ENCODE measurements at regions not wholly inside any gene's neighbourhood (a gene's known extent, or its start where the extent isn't known, plus 50 kb on each side); places are given as distances from the start of the nearest gene placed in this dataset.
"Not testable (repeated sequence)": the region's sequence is repeated elsewhere in the genome, so short reads cannot be mapped to it uniquely, and the experiment has no call there.

DNA sequence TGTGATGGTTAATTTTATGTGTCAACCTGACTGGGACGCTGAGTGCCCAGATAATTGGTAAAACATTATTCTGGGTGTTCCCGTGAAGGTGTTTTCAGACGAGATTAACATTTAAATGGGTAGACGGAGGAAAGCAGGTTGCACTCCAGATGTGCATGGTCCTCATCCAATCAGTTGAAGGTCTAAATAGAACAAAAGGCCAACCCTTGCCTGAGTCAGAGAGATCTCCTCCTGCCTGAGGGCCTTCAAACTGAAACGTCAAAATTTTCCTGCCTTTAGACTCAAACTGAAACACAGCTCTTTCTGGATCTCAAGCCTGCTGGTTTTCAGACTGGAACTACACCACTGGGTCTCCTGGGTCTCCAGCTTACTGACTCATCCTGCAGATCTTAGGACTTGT lies 73.5 kb downstream of the NPIPA8 start:
- H3K9me3 ChIP-seq (ENCODE audit: control insufficient read depth in 1 of 2, low read length in 2 of 2); H3K4me1 ChIP-seq (ENCODE audit: control insufficient read depth in 1 of 2, insufficient read depth in 2 of 2, low read length in 2 of 2); H3K27ac ChIP-seq (ENCODE audit: low read length); H3K4me3 ChIP-seq (ENCODE audit: low read depth in 1 of 2, low read length in 2 of 2); H3K27me3 ChIP-seq (ENCODE audit: low read depth, low read length); H3K36me3 ChIP-seq (ENCODE audit: control insufficient read depth in 1 of 2, insufficient read depth in 2 of 2, low read length in 2 of 2): not testable (repeated sequence)

DNA sequence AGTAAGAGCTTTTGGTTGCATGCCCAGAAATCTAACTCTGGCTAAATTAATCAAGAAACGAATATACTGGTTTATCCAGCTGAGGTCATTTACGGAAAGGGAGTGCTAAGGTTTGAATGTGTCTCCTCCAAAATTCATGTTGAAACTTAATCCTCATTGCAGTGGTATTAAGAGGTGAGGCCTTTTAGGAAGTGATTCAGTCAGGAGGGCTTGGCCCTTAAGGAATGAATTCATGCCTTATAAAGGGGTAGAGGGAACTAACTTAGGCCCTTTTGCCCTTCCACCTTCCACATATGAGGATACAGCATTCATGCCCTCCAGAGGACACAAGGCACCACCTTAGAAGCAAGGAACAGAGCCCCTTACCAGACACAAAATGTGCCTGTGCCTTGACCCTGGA lies 74.7 kb downstream of the NPIPA8 start:
- not testable (repeated sequence) for H3K9me3 ChIP-seq (ENCODE audit: control insufficient read depth in 1 of 2, low read length in 2 of 2); H3K4me3 ChIP-seq (ENCODE audit: low read depth in 1 of 2, low read length in 2 of 2); H3K27ac ChIP-seq (ENCODE audit: low read length); H3K27me3 ChIP-seq (ENCODE audit: low read depth, low read length); H3K4me1 ChIP-seq (ENCODE audit: control insufficient read depth in 1 of 2, insufficient read depth in 2 of 2, low read length in 2 of 2); H3K36me3 ChIP-seq (ENCODE audit: control insufficient read depth in 1 of 2, insufficient read depth in 2 of 2, low read length in 2 of 2)

DNA sequence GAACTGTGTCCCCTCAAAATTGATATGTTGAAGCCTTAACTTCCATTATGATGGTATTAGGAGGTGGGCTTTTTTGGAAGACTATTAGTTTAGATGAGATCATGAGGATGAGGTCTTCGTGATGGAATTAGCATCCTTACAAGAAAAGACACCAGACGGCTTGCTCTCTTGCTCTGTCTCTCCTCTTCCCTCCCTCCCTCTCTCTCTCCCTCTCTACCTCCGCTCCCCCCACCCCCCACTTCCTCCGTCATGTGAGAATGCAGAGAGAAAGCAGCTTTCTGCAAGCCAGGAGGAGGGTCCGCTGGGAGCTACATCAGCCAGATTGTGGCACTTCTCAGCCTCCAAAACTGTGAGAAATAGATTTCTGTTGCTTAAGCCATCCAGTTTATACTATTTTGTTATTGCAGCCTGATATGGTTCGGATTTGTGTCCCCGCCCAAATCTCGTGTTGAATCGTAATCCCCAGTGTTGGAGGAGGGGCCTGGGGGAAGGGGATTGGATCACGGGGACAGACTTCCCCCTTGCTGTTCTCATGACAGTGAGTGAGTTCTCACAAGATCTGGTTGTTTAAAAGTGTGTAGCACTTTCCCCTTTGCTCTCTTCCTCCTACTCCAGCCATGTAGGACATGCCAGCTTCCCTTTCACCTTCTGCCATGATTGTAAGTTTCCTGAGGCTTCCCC lies 76.9 kb downstream of the NPIPA8 start:
- not testable (repeated sequence) for H3K27ac ChIP-seq (ENCODE audit: low read length); H3K4me3 ChIP-seq (ENCODE audit: low read depth in 1 of 2, low read length in 2 of 2); H3K4me1 ChIP-seq (ENCODE audit: control insufficient read depth in 1 of 2, insufficient read depth in 2 of 2, low read length in 2 of 2); H3K27me3 ChIP-seq (ENCODE audit: low read depth, low read length); H3K36me3 ChIP-seq (ENCODE audit: control insufficient read depth in 1 of 2, insufficient read depth in 2 of 2, low read length in 2 of 2); H3K9me3 ChIP-seq (ENCODE audit: control insufficient read depth in 1 of 2, low read length in 2 of 2)

DNA sequence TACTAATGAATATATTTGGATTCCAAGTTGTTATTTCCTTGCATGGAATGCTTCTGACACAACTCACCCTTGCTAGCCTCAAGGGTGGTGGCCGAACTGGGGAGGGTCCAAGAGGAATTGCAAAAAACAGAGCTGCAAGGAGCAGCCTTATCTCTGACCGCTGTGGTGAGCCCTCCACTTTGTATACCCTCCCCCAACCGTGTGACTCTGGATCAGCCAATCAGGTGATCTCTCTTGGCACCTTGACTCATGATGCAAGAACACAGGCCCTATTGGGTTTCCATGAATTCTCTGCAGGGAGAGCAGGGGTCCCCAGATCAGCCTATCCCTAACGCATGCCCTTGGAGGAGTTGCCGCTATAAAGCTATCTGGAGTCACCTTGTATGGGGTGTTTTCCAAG lies 83.6 kb downstream of the NPIPA8 start:
- not testable (repeated sequence) for H3K4me3 ChIP-seq (ENCODE audit: low read depth in 1 of 2, low read length in 2 of 2); H3K9me3 ChIP-seq (ENCODE audit: control insufficient read depth in 1 of 2, low read length in 2 of 2); H3K4me1 ChIP-seq (ENCODE audit: control insufficient read depth in 1 of 2, insufficient read depth in 2 of 2, low read length in 2 of 2); H3K36me3 ChIP-seq (ENCODE audit: control insufficient read depth in 1 of 2, insufficient read depth in 2 of 2, low read length in 2 of 2); H3K27me3 ChIP-seq (ENCODE audit: low read depth, low read length); H3K27ac ChIP-seq (ENCODE audit: low read length)

DNA sequence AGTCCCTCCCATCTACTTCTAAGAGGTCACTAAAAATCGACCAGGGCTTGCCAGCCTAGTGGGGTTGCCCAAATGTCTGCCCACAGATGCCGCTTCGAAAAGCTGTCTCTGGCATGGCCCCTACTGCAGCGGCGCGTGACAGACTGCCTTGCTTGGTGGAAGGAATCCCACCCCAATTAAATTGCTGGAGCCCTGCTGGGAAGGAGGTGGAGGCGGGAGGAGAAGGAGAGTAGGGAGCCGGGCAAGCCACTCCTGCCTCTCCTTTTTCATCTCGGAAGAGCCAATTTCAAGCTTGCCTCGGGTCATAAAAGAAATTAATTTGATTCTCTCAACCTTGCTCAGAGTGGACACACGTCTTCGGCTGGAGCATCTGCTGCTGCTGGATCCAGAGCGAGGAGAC lies 106.0 kb downstream of the NPIPA8 start:
- H3K4me3 ChIP-seq (ENCODE audit: low read depth in 1 of 2, low read length in 2 of 2); H3K9me3 ChIP-seq (ENCODE audit: control insufficient read depth in 1 of 2, low read length in 2 of 2); H3K27ac ChIP-seq (ENCODE audit: low read length); H3K27me3 ChIP-seq (ENCODE audit: low read depth, low read length); H3K4me1 ChIP-seq (ENCODE audit: control insufficient read depth in 1 of 2, insufficient read depth in 2 of 2, low read length in 2 of 2); H3K36me3 ChIP-seq (ENCODE audit: control insufficient read depth in 1 of 2, insufficient read depth in 2 of 2, low read length in 2 of 2): not testable (repeated sequence)

DNA sequence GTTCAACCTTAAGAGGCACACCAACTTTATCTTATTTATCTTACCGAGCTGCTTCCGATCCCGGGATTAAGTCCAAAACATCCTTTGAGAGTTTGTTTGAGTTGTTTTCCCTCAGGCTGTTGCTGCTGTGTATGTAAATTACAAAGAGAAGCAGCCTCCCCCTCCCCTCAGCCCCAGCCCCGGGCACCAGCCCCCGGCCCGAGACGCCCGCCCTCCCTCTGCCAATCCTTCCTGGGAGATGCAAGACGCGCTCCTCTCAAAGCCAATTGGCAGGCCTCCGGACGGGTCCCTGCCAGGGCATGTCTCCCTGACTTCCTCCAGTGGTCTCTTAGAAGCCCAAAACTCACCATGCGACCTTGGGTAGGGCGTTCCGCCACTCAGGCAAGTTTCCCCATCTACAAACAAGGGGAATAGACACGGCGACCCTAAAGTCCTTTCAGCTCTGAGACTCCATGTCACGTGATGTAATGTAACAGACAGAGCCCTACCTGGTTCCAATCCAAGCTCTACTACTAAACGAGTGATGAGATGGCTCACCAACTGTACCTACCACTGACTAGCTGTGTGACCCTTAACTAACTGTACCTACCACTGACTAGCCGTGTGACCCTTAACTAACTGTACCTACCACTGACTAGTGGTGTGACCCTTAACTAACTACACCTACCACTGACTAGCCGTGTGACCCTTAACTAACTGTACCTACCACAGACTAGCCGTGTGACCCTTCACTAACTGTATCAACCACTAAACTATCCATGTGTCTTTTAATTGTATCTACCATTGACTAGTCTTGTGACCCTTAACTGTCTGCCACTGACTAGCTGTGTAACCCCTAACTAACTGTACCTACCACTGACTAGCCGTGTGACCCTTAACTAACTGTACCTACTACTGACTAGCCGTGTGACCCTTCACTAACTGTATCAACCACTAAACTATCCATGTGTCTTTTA lies 114.2 kb downstream of the NPIPA8 start:
- H3K36me3 ChIP-seq (ENCODE audit: control insufficient read depth in 1 of 2, insufficient read depth in 2 of 2, low read length in 2 of 2); H3K27me3 ChIP-seq (ENCODE audit: low read depth, low read length); H3K4me1 ChIP-seq (ENCODE audit: control insufficient read depth in 1 of 2, insufficient read depth in 2 of 2, low read length in 2 of 2); H3K9me3 ChIP-seq (ENCODE audit: control insufficient read depth in 1 of 2, low read length in 2 of 2); H3K4me3 ChIP-seq (ENCODE audit: low read depth in 1 of 2, low read length in 2 of 2); H3K27ac ChIP-seq (ENCODE audit: low read length): not testable (repeated sequence)

DNA sequence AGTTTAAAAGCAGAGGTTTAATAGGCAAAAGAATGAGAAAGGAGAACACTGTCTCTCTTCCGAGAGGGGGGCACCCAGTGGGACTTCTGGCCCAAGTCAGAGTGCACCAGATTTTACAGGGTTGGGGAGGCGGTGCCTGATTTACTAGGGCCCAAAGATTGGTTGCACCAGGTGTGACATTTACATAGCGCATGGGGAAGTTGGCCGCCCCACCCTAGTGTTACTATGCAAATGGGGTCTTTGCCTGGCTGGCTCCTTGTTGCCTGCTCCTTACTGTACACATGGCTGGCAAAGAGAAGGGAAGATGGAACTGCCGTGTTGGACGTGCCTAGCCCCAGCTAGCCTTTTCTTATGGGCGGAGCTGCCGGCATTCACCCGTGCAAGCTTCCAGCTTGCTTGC lies 118.8 kb downstream of the NPIPA8 start:
- H3K27me3 ChIP-seq (ENCODE audit: low read depth, low read length); H3K4me1 ChIP-seq (ENCODE audit: control insufficient read depth in 1 of 2, insufficient read depth in 2 of 2, low read length in 2 of 2); H3K27ac ChIP-seq (ENCODE audit: low read length); H3K4me3 ChIP-seq (ENCODE audit: low read depth in 1 of 2, low read length in 2 of 2); H3K36me3 ChIP-seq (ENCODE audit: control insufficient read depth in 1 of 2, insufficient read depth in 2 of 2, low read length in 2 of 2); H3K9me3 ChIP-seq (ENCODE audit: control insufficient read depth in 1 of 2, low read length in 2 of 2): not testable (repeated sequence)

DNA sequence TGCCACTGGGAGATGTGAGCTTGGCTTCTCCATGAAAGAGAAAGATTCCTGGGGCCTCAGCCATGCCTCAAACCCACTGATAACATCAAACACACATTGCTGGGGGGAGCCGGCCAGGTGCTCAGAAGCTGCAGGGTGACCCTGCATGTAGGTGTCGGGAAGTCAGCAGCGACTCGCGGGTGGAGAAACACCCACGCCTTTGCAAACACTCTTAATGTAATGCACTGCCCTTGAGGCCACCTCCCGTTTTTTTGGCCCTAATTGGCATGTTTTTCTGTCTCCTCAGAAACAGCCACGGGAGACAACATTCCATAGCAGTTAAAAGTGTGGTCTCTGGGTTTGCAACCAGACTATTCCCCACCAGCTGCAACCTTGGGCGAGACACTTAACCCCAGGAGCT lies 119.7 kb downstream of the NPIPA8 start:
- not testable (repeated sequence) for H3K4me3 ChIP-seq (ENCODE audit: low read depth in 1 of 2, low read length in 2 of 2); H3K9me3 ChIP-seq (ENCODE audit: control insufficient read depth in 1 of 2, low read length in 2 of 2); H3K27me3 ChIP-seq (ENCODE audit: low read depth, low read length); H3K36me3 ChIP-seq (ENCODE audit: control insufficient read depth in 1 of 2, insufficient read depth in 2 of 2, low read length in 2 of 2); H3K27ac ChIP-seq (ENCODE audit: low read length); H3K4me1 ChIP-seq (ENCODE audit: control insufficient read depth in 1 of 2, insufficient read depth in 2 of 2, low read length in 2 of 2)

DNA sequence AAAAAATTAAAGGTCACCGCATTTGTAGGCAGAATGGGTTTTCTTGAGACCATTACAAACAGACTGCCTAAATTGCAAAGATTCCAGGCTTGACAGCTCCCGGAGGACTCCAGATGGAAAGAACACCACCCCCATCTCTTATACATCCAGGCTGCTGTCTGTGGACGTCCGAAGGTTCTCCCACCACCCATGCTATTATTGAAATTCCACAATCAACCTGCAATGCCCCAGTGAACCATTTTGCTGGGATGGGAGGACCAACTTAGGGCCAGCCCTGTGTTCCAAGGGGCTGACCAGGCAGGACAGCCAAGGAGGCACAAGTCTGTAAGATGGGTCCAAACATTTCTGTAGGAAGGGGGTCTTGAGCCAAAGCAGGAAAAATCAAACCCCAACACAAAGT lies 122.7 kb downstream of the NPIPA8 start:
- H3K36me3 ChIP-seq (ENCODE audit: control insufficient read depth in 1 of 2, insufficient read depth in 2 of 2, low read length in 2 of 2); H3K4me1 ChIP-seq (ENCODE audit: control insufficient read depth in 1 of 2, insufficient read depth in 2 of 2, low read length in 2 of 2); H3K4me3 ChIP-seq (ENCODE audit: low read depth in 1 of 2, low read length in 2 of 2); H3K9me3 ChIP-seq (ENCODE audit: control insufficient read depth in 1 of 2, low read length in 2 of 2); H3K27me3 ChIP-seq (ENCODE audit: low read depth, low read length); H3K27ac ChIP-seq (ENCODE audit: low read length): not testable (repeated sequence)

DNA sequence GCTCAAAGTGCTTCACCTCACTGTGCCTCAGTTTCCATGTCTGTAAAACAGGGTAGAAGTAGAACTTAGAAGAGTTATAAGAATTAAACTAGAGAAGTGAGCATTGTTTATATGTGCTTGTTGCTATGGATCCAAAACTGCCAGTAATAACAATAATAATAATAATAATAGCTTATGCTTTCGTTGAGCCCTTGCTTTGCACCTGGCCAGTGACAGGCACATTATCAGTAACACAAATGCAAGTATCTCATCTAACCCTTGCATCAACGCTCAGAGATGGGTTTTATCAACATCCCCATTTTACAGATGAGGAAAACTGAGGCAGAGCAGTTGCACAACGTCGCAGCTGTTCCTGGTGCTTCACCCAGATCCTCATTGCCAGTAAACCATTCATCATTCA lies 125.0 kb downstream of the NPIPA8 start:
- not testable (repeated sequence) for H3K4me1 ChIP-seq (ENCODE audit: control insufficient read depth in 1 of 2, insufficient read depth in 2 of 2, low read length in 2 of 2); H3K27me3 ChIP-seq (ENCODE audit: low read depth, low read length); H3K27ac ChIP-seq (ENCODE audit: low read length); H3K4me3 ChIP-seq (ENCODE audit: low read depth in 1 of 2, low read length in 2 of 2); H3K36me3 ChIP-seq (ENCODE audit: control insufficient read depth in 1 of 2, insufficient read depth in 2 of 2, low read length in 2 of 2); H3K9me3 ChIP-seq (ENCODE audit: control insufficient read depth in 1 of 2, low read length in 2 of 2)

DNA sequence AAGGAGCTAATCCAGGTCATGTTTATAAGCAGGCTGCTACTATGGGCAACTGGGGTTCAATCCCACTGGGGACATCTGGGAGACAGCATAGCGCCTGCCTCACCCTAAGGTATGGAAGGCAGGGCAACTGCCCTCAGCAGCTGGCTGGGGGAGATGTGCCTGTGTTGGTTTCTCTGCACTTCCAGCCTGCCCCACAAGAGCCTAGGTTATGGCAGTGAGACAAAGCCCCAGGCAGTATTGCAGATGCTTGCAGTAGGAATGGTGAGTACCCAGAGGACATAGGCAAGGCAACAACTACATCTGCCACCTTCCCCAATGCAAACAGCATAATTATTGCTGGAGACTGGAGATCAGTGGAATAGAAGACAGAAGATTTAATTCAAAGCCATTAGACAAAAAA lies 131.8 kb downstream of the NPIPA8 start:
- not testable (repeated sequence) for H3K36me3 ChIP-seq (ENCODE audit: control insufficient read depth in 1 of 2, insufficient read depth in 2 of 2, low read length in 2 of 2); H3K27ac ChIP-seq (ENCODE audit: low read length); H3K27me3 ChIP-seq (ENCODE audit: low read depth, low read length)

DNA sequence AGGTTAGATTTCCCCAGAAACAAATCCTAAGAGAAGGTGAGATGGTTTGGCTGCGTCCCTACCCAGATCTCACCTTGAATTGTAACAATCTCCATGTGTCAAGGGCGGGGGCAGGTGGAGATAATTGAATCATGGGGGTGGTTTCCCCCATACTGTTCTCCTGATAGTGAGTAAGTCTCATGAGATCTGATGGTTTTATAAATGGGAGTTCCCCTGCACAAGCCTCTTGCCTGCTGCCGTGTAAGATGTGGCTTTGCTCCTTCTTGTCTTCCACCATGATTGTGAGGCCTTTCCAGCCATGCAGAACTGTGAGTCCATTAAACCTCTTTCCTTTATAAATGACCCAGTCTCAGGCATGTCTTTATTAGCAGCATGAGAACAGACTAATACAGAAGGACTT lies 132.2 kb downstream of the NPIPA8 start:
- not testable (repeated sequence) for H3K4me3 ChIP-seq (ENCODE audit: low read depth in 1 of 2, low read length in 2 of 2); H3K9me3 ChIP-seq (ENCODE audit: control insufficient read depth in 1 of 2, low read length in 2 of 2); H3K36me3 ChIP-seq (ENCODE audit: control insufficient read depth in 1 of 2, insufficient read depth in 2 of 2, low read length in 2 of 2); H3K4me1 ChIP-seq (ENCODE audit: control insufficient read depth in 1 of 2, insufficient read depth in 2 of 2, low read length in 2 of 2); H3K27ac ChIP-seq (ENCODE audit: low read length); H3K27me3 ChIP-seq (ENCODE audit: low read depth, low read length)

More for the DNA sequence above, 131.8 kb downstream of the NPIPA8 start:
- not testable (repeated sequence) for H3K4me1 ChIP-seq (ENCODE audit: control insufficient read depth in 1 of 2, insufficient read depth in 2 of 2, low read length in 2 of 2); H3K4me3 ChIP-seq (ENCODE audit: low read depth in 1 of 2, low read length in 2 of 2); H3K9me3 ChIP-seq (ENCODE audit: control insufficient read depth in 1 of 2, low read length in 2 of 2)
